Right lobe of liver (tissue), 4 donors: ENCODE measurements at regions not wholly inside any gene's neighbourhood (a gene's known extent, or its start where the extent isn't known, plus 50 kb on each side); places are given as distances from the start of the nearest gene placed in this dataset.

Experiments
- CTCF ChIP-seq, 4 donors: fragments of 200-600 bp in 3 of 4; fragments of 450-650 bp in 1 of 4; IDR thresholded peaks; one replicate each; pipeline versions ENCODE4 v1.5.1 to v1.8.0; 2016 to 2022; ENCODE audit warnings: antibody characterized with exemption in 4 of 4, mild to moderate bottlenecking in 2 of 4
- POLR2A ChIP-seq: fragments of 450-650 bp; IDR thresholded peaks from one replicate; pipeline ENCODE4 v1.6.1; 2017; ENCODE audit warnings: antibody characterized with exemption, mild to moderate bottlenecking
- donor health status: DM: no; HTN: no; CAD: no.
- donor health status: DM: no; HTN: no; CAD: no.
- donor health status: DM: no; HTN: yes; CAD: no.

- TF ChIP-seq CTCF (IDR thresholded peaks at IDR 0.05) (no peak), POLR2A (no peak)
Measured at GRCh38 chr7:116148626-116149025, 61.7 kb upstream of the TES start.
